GM12892 (cell line): ENCODE measurements at regions not wholly inside any gene's neighbourhood (a gene's known extent, or its start where the extent isn't known, plus 50 kb on each side); places are given as distances from the start of the nearest gene placed in this dataset.

Experiments used
- POLR2A ChIP-seq: IDR thresholded peaks from 2 replicates; pipeline ENCODE4 v1.6.1; 2011; ENCODE audit warnings: low read depth, low read length, control low read depth
- POLR2AphosphoS5 ChIP-seq: IDR thresholded peaks from 2 replicates; pipeline ENCODE4 v1.6.1; 2011; ENCODE audit warnings: low read depth, low read length, control low read depth
- TAF1 ChIP-seq: IDR thresholded peaks from 2 replicates; pipeline ENCODE4 v1.6.1; 2011; ENCODE audit warnings: low read depth, mild to moderate bottlenecking, control low read depth, low read length, borderline replicate concordance

GRCh38 chr6:40038626-40039025 is 104.4 kb upstream of the MOCS1 start:
- TF ChIP-seq POLR2A, result no peak
- no peak for TF ChIP-seq TAF1
- no peak for TF ChIP-seq POLR2AphosphoS5
